IMR-90 (cell line): ENCODE measurements at regions not wholly inside any gene's neighbourhood (a gene's known extent, or its start where the extent isn't known, plus 50 kb on each side); places are given as distances from the start of the nearest gene placed in this dataset.

Experiments
- ATAC-seq: fragments of 200-7000 bp; cut with Tn5 transposase; 2 replicates; pipeline ENCODE4 v1.9.1; 2020; ENCODE audit warnings: low read depth, mild to moderate bottlenecking, moderate library complexity
- BruUV-seq: library from RNA; stranded (reverse); fragments of 400-500 nt; replicated peaks from 2 replicates; lab custom pipeline; 2021; lab: Mats Ljungman, UMichigan
- CTCF ChIA-PET: fragments of 300-600 bp; formaldehyde crosslinking; extraction: SDS; loops from one replicate; lab custom pipeline; 2021; ENCODE audit warnings: antibody characterized with exemption; lab: Yijun Ruan, JAX
- POLR2A ChIA-PET: fragments of 300-600 bp; sonication (Branson Sonifier 250); formaldehyde crosslinking; loops from one replicate; lab custom pipeline; 2022; ENCODE audit warnings: antibody characterized with exemption; ENCODE audit not compliant: unreplicated experiment; lab: Charles Lee
- DNase-seq: peaks from one replicate; pipeline ENCODE4 v3.0.0; 2013
- H2AFZ ChIP-seq: replicated peaks from 2 replicates; pipeline ENCODE3; 2013; ENCODE audit warnings: low read length, mild to moderate bottlenecking; ENCODE audit not compliant: poor library complexity
- H2AK5ac ChIP-seq: 2 replicates; pipeline ENCODE4 v1.6.1; 2013; ENCODE audit warnings: low read depth, low read length, inconsistent platforms
- H2AK9ac ChIP-seq: replicated peaks from 2 replicates; pipeline ENCODE3; 2013; ENCODE audit warnings: mild to moderate bottlenecking, low read depth, low read length, moderate library complexity; ENCODE audit not compliant: poor library complexity
- H2BK120ac ChIP-seq: 2 replicates; pipeline ENCODE4 v1.6.1; 2013; ENCODE audit warnings: low read depth, low read length, inconsistent platforms
- H2BK15ac ChIP-seq: 3 replicates; pipeline ENCODE4 v1.6.1; 2013; ENCODE audit warnings: low read depth, low read length, inconsistent platforms
- H2BK20ac ChIP-seq: 2 replicates; pipeline ENCODE4 v1.6.1; 2013; ENCODE audit warnings: low read depth, mild to moderate bottlenecking, inconsistent platforms, low read length, moderate library complexity
- H2BK5ac ChIP-seq: 2 replicates; pipeline ENCODE4 v1.6.1; 2013; ENCODE audit warnings: mild to moderate bottlenecking, low read depth, low read length, inconsistent platforms; ENCODE audit not compliant: poor library complexity, severe bottlenecking
- H3K14ac ChIP-seq: replicated peaks from 2 replicates; pipeline ENCODE4 v1.6.1; 2013; ENCODE audit warnings: low read depth, low read length, inconsistent platforms
- H3K18ac ChIP-seq: 2 replicates; pipeline ENCODE4 v1.6.1; 2013; ENCODE audit warnings: low read depth, low read length, control low read depth
- H3K23ac ChIP-seq: 2 replicates; pipeline ENCODE4 v1.6.1; 2013; ENCODE audit warnings: low read depth, low read length, inconsistent platforms
- H3K27ac ChIP-seq: 2 replicates; pipeline ENCODE4 v1.5.1; 2013; ENCODE audit warnings: mild to moderate bottlenecking, control low read depth, low read length; ENCODE audit not compliant: insufficient read depth
- H3K27me3 ChIP-seq: 2 replicates; pipeline ENCODE4 v1.6.1; 2013; ENCODE audit warnings: low read length; ENCODE audit not compliant: control insufficient read depth, insufficient read depth
- H3K36me3 ChIP-seq: 2 replicates; pipeline ENCODE4 v1.6.1; 2013; ENCODE audit warnings: low read length, mixed read lengths; ENCODE audit not compliant: control insufficient read depth, insufficient read depth
- H3K4ac ChIP-seq: 2 replicates; pipeline ENCODE4 v1.6.1; 2013; ENCODE audit warnings: low read depth, low read length, inconsistent platforms
- H3K4me1 ChIP-seq: 2 replicates; pipeline ENCODE4 v1.6.1; 2013; ENCODE audit warnings: low read length, mixed read lengths; ENCODE audit not compliant: control insufficient read depth, insufficient read depth
- H3K4me2 ChIP-seq: 2 replicates; pipeline ENCODE4 v1.6.1; 2013; ENCODE audit warnings: low read depth, mild to moderate bottlenecking, control low read depth, low read length, moderate library complexity
- H3K4me3 ChIP-seq: 2 replicates; pipeline ENCODE4 v1.5.1; 2013; ENCODE audit warnings: low read depth, mild to moderate bottlenecking, control low read depth, low read length, moderate library complexity; ENCODE audit not compliant: insufficient read depth
- H3K56ac ChIP-seq: 2 replicates; pipeline ENCODE4 v1.6.1; 2013; ENCODE audit warnings: low read length, inconsistent platforms; ENCODE audit not compliant: insufficient read depth; ENCODE audit errors: extremely low read depth
- H3K79me1 ChIP-seq, 2 experiments: 2 replicates each; pipeline ENCODE4 v1.6.1; 2013; ENCODE audit warnings: low read length in 2 of 2, inconsistent platforms in 1 of 2, low read depth in 1 of 2
- H3K9ac ChIP-seq: 2 replicates; pipeline ENCODE4 v1.6.1; 2013; ENCODE audit warnings: low read depth, low read length, control low read depth
- H3K9me1 ChIP-seq: 2 replicates; pipeline ENCODE4 v1.6.1; 2013; ENCODE audit warnings: low read length, inconsistent platforms; ENCODE audit not compliant: insufficient read depth
- H3K9me3 ChIP-seq: 2 replicates; pipeline ENCODE4 v1.6.1; 2013; ENCODE audit warnings: low read length; ENCODE audit not compliant: control insufficient read depth, insufficient read depth
- H4K20me1 ChIP-seq: 2 replicates; pipeline ENCODE4 v1.6.1; 2013; ENCODE audit warnings: low read length, inconsistent platforms; ENCODE audit not compliant: insufficient read depth
- H4K5ac ChIP-seq: 2 replicates; pipeline ENCODE4 v1.6.1; 2013; ENCODE audit warnings: mild to moderate bottlenecking, low read depth, low read length, control low read depth
- H4K8ac ChIP-seq, 2 experiments: 2 replicates each; pipeline ENCODE4 v1.6.1; 2013; ENCODE audit warnings: low read depth in 2 of 2, low read length in 2 of 2, control low read depth in 1 of 2, inconsistent platforms in 1 of 2
- H4K91ac ChIP-seq: 2 replicates; pipeline ENCODE4 v1.6.1; 2013; ENCODE audit warnings: low read depth, low read length, inconsistent platforms; ENCODE audit not compliant: insufficient read depth
- RAD21 ChIP-seq: IDR thresholded peaks from 2 replicates; pipeline ENCODE4 v1.6.1; 2012; ENCODE audit warnings: low read length, improper control_type of control experiment
- SMC3 ChIP-seq: fragments of 150-350 bp; IDR thresholded peaks from 2 replicates; pipeline ENCODE4 v1.6.1; 2016; ENCODE audit warnings: low read depth, mild to moderate bottlenecking, antibody characterized with exemption, low read length, moderate library complexity
- WGBS, 2 experiments: methylation state at CpG; one replicate each; pipeline versions ENCODE4 v1.1.5 to v1.1.7; 2013; ENCODE audit warnings: missing lambda C conversion rate in 2 of 2; ENCODE audit not compliant: insufficient read length in 1 of 2; ENCODE audit errors: extremely low coverage in 2 of 2; 5-methylcytosine and 5-hydroxymethylcytosine counted together
- dilution Hi-C: fragments of 300-500 bp; cut with HindIII; formaldehyde crosslinking; loops from one replicate; pipeline ENCODE4 v1.14.3; 2018; ENCODE audit warnings: low sequenced_read_pairs; ENCODE audit not compliant: unreplicated experiment
- in situ Hi-C: fragments of 300-500 bp; cut with MboI; formaldehyde crosslinking; loops from 3 replicates; pipeline ENCODE4 v1.14.3; 2019; ENCODE audit warnings: low sequenced_read_pairs, inconsistent platforms, mixed read lengths
- intact Hi-C: fragments of 100-400 bp; cut with micrococcal nuclease; formaldehyde crosslinking; loops from 2 replicates; pipeline ENCODE4 v1.10.0; 2022

DNA sequence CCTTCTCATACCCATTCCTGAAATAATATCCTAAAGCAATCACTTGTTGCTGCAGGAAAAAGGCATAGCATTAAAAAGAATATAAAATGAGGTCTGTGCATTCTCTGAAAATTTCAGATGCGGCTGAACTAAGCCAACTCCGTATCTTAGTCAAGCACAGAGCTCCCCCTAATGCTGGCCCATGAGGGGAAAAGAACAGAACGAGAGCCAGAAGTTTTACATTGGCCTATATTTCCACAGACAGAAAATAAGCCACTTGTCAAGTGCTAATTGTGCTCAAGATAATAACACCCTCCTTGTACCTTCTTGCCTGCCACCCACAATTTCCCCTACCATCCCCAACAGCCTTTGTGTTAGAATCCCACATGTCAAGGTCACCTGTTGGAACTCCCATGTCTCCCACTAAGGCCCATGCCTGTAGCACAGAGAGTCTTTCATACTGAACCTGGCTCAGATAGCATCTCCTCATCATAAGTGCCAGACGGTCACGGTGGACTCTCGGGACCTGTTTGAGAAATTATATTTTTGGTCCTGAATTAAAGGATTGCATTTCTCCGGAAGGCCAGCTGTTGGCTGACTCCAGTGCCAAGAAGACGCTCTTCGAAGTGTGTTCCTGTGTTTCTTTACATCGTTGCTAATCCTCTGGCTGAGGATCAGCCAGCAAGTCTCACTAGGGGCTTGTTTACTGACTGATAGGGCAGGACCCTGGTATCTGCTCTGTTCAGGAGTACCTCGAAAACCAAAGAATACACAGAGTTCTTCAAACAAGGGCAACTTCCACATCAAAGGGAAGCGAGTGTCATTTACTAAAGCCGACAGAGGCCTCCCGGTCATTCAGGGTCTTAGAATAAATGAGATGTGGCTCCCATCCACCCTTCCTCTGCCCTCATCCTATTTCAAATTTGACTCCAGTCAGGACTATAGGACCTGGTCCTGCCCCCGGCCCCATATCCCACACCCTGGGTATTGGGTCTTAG lies 183.4 kb upstream of the FBXL4 start:
- ATAC-seq (no peak), DNase-seq (no peak)
- Histone ChIP-seq H4K20me1 (no peaks in the 10 kb centered on the region), H3K27me3 (no peaks in the 10 kb centered on the region), H2BK15ac (no peak overlapping the region), H3K4me3 (no peak overlapping the region), H2AK5ac (no peak overlapping the region), H4K8ac (no peak overlapping the region), H3K79me1 (no peaks in the 10 kb centered on the region), H3K23ac (no peak overlapping the region), H4K91ac (no peak overlapping the region), H3K4me2 (no peak overlapping the region), H2AK9ac (no peak overlapping the region), H3K27ac (no peak overlapping the region), H2BK5ac (no peak overlapping the region), H3K18ac (no peak overlapping the region), H3K9ac (no peak overlapping the region), H2BK120ac (no peak overlapping the region), H2BK20ac (no peak overlapping the region), H3K14ac (no peak overlapping the region), H3K4me1 (no peaks in the 10 kb centered on the region), H3K9me1 (no peaks in the 10 kb centered on the region), H3K9me3 (no peaks in the 10 kb centered on the region), H3K4ac (no peak overlapping the region), H3K36me3 (no peaks in the 10 kb centered on the region), H3K56ac (no peak overlapping the region), H2AFZ (no peak overlapping the region), H4K5ac (no peak overlapping the region)
- no TSS peak for BruUV-seq
- TF ChIP-seq RAD21 (peak; percentile 12; the same call in 1 of the 2 replicates), SMC3 (no peak)
- POLR2A ChIA-PET = interaction anchor here (0.6 kb wide), 1 partner anchor 15 kb away, joined by 3 read pairs; no protein-coding TSS in a partner anchor
- CTCF ChIA-PET = no interaction called here
- intact Hi-C loops (no loop called here), dilution Hi-C loops (no loop called here), in situ Hi-C loops (no loop called here)
- WGBS, 2 experiments = 30% methylated on average over 2 of the region's 15 CpGs; no CpG with 5 or more reads in 1 of the 2 experiments
